SU-DHL-6 (cell line): ENCODE measurements at regions not wholly inside any gene's neighbourhood (a gene's known extent, or its start where the extent isn't known, plus 50 kb on each side); places are given as distances from the start of the nearest gene placed in this dataset.

Experiments
- EZH2phosphoT487 ChIP-seq: fragments of 200-600 bp; sonication (generic), shearing (Covaris generic); conservative IDR thresholded peaks from 2 replicates; pipeline ENCODE4 v1.6.1; 2018; ENCODE audit warnings: mild to moderate bottlenecking, antibody characterized with exemption, low read length, moderate library complexity, mixed read lengths
- TF ChIP-seq, protein P1 (sequence below): fragments of 200-600 bp; sonication (generic); IDR thresholded peaks from one replicate; pipeline ENCODE4 v1.5.1; 2017; ENCODE audit warnings: antibody characterized with exemption, mild to moderate bottlenecking, low read length, moderate library complexity; ENCODE audit not compliant: insufficient read depth, poor library complexity, severe bottlenecking

DNA sequence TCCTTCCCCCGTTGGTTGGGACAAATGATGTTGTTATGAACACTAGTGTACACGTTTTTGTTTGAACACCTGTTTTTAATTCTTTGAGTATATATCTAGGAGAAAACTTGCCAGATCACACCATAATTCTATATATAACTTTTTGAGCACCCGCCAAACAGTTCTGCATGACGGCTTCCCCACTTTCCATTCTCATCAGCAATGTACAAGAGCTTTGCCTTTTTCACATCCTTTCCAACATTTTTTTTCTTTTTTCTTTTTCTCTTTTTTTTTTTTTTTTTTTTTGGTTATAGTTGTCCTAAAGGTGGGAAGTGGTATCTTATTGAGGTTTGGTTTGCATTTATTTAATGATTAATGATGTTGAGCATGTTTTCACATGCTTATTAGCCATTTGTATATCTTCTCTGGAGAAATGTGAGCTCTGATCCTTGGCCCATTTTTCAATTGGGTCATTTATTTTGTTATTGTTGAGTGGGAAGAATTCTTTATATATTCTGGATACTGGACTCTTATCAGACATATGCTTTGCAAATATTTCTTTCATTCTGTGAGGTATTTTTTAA, 86.9 kb upstream of the ZC3H15 start:
- TF ChIP-seq, protein P1, sequence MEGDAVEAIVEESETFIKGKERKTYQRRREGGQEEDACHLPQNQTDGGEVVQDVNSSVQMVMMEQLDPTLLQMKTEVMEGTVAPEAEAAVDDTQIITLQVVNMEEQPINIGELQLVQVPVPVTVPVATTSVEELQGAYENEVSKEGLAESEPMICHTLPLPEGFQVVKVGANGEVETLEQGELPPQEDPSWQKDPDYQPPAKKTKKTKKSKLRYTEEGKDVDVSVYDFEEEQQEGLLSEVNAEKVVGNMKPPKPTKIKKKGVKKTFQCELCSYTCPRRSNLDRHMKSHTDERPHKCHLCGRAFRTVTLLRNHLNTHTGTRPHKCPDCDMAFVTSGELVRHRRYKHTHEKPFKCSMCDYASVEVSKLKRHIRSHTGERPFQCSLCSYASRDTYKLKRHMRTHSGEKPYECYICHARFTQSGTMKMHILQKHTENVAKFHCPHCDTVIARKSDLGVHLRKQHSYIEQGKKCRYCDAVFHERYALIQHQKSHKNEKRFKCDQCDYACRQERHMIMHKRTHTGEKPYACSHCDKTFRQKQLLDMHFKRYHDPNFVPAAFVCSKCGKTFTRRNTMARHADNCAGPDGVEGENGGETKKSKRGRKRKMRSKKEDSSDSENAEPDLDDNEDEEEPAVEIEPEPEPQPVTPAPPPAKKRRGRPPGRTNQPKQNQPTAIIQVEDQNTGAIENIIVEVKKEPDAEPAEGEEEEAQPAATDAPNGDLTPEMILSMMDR: no peak
- TF ChIP-seq EZH2phosphoT487: no peak
